ENCODE measurements at regions not wholly inside any gene's neighbourhood (a gene's known extent, or its start where the extent isn't known, plus 50 kb on each side); places are given as distances from the start of the nearest gene placed in this dataset.

DNA sequence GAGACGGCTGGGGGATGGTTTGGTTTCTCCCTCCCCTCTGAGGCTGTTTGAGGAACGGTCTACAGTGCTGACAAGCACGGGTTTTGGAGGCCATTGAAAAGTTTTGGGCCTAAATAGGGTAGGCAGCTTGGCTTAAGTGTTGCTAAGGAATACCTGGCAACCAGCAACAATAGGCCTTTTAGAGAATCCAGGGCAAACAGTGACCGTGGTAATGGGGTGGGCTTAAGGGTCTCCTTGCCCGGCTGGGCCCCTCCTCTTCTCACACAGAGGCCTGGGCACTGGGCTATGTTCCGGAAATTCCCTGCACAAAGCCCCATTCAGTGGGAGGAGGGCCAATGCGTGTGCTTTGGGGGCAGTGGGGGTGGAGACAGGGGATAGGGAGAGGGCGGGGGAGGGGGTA lies 55.4 kb downstream of the ASCL1 start:
- TF ChIP-seq, protein P1, sequence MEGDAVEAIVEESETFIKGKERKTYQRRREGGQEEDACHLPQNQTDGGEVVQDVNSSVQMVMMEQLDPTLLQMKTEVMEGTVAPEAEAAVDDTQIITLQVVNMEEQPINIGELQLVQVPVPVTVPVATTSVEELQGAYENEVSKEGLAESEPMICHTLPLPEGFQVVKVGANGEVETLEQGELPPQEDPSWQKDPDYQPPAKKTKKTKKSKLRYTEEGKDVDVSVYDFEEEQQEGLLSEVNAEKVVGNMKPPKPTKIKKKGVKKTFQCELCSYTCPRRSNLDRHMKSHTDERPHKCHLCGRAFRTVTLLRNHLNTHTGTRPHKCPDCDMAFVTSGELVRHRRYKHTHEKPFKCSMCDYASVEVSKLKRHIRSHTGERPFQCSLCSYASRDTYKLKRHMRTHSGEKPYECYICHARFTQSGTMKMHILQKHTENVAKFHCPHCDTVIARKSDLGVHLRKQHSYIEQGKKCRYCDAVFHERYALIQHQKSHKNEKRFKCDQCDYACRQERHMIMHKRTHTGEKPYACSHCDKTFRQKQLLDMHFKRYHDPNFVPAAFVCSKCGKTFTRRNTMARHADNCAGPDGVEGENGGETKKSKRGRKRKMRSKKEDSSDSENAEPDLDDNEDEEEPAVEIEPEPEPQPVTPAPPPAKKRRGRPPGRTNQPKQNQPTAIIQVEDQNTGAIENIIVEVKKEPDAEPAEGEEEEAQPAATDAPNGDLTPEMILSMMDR (IDR thresholded peaks at IDR 0.05 in 8 of 11, conservative IDR thresholded peaks at IDR 0.05 in 3 of 11), result no peak
- TF ChIP-seq POLR2A (IDR thresholded peaks at IDR 0.05), result no peak
